BE2C (cell line): ENCODE measurements at regions not wholly inside any gene's neighbourhood (a gene's known extent, or its start where the extent isn't known, plus 50 kb on each side); places are given as distances from the start of the nearest gene placed in this dataset.

ENCODE experiments used
- DNase-seq: peaks from one replicate; pipeline ENCODE4 v3.0.0-alpha.2; 2020
- H3K27me3 ChIP-seq: fragments of 250-450 bp; sonication (Bioruptor Pico); 2 replicates; pipeline ENCODE4 v1.5.1; 2020; ENCODE audit warnings: mild to moderate bottlenecking
- H3K36me3 ChIP-seq: fragments of 250-450 bp; sonication (Bioruptor Pico); 2 replicates; pipeline ENCODE4 v1.5.1; 2020; ENCODE audit warnings: mild to moderate bottlenecking
- H3K4me1 ChIP-seq: fragments of 250-450 bp; sonication (Bioruptor Pico); 2 replicates; pipeline ENCODE4 v1.5.1; 2020
- H3K4me3 ChIP-seq: 2 replicates; pipeline ENCODE4 v1.5.1; 2011; ENCODE audit warnings: low read depth, low read length
- H3K9me3 ChIP-seq: fragments of 250-450 bp; sonication (Bioruptor Pico); 2 replicates; pipeline ENCODE4 v1.5.1; 2020
- TF ChIP-seq, protein P1 (sequence below): IDR thresholded peaks from 2 replicates; pipeline ENCODE4 v1.5.1; 2012; ENCODE audit warnings: mild to moderate bottlenecking, low read depth, low read length

DNA sequence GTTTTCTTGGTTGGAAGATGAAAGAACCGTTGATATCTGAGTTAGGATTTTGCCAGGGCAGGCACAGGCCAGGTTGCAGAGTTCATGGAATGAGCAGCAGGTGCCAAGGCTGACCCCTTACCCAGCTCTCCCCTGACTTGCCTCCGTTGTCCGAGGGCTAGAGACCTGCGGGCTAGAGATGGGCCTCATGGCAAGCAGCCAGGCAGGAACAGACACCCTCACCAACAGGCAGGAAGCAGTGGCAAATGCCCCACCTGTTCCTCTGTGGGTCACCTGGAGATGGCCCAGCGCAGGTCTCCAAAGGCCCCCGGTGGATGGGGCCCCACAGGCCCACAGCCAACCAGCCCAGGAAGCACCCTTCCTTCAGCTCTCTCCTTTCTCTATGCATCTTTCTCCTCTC lies 186.7 kb upstream of the PMEPA1 start:
- no peak for DNase-seq
- Histone ChIP-seq H3K9me3 (no peaks in the 10 kb centered on the region), H3K27me3 (no peaks in the 10 kb centered on the region), H3K36me3 (no peaks in the 10 kb centered on the region), H3K4me3 (no peak overlapping the region), H3K4me1 (no peaks in the 10 kb centered on the region)
- TF ChIP-seq, protein P1, sequence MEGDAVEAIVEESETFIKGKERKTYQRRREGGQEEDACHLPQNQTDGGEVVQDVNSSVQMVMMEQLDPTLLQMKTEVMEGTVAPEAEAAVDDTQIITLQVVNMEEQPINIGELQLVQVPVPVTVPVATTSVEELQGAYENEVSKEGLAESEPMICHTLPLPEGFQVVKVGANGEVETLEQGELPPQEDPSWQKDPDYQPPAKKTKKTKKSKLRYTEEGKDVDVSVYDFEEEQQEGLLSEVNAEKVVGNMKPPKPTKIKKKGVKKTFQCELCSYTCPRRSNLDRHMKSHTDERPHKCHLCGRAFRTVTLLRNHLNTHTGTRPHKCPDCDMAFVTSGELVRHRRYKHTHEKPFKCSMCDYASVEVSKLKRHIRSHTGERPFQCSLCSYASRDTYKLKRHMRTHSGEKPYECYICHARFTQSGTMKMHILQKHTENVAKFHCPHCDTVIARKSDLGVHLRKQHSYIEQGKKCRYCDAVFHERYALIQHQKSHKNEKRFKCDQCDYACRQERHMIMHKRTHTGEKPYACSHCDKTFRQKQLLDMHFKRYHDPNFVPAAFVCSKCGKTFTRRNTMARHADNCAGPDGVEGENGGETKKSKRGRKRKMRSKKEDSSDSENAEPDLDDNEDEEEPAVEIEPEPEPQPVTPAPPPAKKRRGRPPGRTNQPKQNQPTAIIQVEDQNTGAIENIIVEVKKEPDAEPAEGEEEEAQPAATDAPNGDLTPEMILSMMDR: no peak

DNA sequence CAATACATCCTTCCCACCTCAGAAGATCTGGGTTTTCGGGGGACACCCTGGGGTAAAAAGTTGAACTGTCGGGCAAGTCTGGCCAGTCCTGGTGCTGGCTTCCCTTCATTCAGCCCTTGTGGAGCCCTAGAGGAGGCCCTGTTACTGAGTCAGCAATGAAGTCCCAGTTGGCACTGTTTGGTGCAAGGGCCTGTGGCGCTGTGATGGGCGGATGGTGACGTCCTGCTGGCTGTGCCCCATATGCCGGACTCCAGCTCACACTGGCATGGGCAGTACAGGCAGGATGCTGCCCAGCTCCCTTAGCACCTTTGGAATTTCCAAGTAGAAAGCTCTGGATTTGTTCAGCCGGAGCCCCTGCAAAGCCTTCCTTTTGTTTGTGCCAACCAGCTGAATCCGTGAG lies 186.2 kb upstream of the PMEPA1 start:
- Histone ChIP-seq H3K27me3 (no peaks in the 10 kb centered on the region), H3K36me3 (no peaks in the 10 kb centered on the region), H3K4me1 (no peaks in the 10 kb centered on the region; the same call in 1 of the 2 replicates), H3K4me3 (no peak overlapping the region), H3K9me3 (no peaks in the 10 kb centered on the region)
- DNase-seq: no peak
- TF ChIP-seq, protein P1: no peak

GRCh38 chr20:57895161-57895855 lies 185.5 kb upstream of the PMEPA1 start:
- Histone ChIP-seq H3K4me3 (no peak overlapping the region), H3K27me3 (no peaks in the 10 kb centered on the region), H3K4me1 (no peaks in the 10 kb centered on the region; the same call in 1 of the 2 replicates), H3K36me3 (no peaks in the 10 kb centered on the region), H3K9me3 (no peaks in the 10 kb centered on the region)
- TF ChIP-seq, protein P1: no peak
- no peak for DNase-seq

DNA sequence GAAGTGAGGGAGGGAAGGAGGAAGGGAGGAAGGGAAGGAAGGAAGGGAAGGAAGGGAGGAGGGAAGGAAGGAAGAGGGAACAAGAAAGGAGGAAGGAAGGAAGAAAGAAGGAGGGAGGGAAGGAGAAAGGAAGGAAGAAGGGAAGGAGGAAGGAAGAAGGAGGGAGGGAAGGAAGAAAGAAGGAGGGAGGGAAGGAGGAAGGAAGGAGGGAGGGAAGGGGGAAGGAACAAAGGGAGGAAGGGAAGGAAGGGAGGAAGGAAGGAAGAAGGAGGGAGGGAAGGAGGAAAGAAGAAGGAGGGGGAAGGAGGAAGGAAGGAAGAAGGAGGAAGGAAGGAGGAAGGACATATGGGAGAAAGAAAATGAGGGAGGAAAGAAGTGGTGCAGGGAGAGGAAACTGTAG lies 184.7 kb upstream of the PMEPA1 start:
- Histone ChIP-seq H3K4me1 (no peaks in the 10 kb centered on the region; the same call in 1 of the 2 replicates), H3K4me3 (no peak overlapping the region), H3K9me3 (no peaks in the 10 kb centered on the region), H3K36me3 (no peaks in the 10 kb centered on the region), H3K27me3 (no peaks in the 10 kb centered on the region)
- no peak for DNase-seq
- TF ChIP-seq, protein P1: no peak

DNA sequence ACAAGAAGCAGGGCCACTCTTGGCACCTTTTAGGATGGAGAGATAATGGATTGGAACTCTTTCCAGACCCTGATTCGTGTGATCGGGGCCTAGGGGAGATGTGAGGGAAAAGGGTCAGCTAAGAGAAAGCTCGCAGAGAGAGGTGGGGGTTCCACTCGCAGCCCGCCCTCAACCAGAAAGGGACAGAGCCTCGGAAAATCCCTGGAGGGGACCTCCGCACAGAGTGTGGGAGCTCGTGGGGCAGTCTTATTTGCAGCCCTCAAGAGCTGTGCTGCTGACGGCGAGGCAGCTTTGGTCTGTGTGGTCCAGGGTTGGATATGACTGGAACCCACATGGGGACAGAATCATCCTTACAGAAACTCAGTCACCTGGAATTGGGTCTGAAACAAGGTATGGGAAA lies 184.3 kb upstream of the PMEPA1 start:
- no peak for DNase-seq
- H3K36me3 ChIP-seq: no peaks in the 10 kb centered on the region
- TF ChIP-seq, protein P1: no peak
- H3K4me3 ChIP-seq: no peak overlapping the region
- no peaks in the 10 kb centered on the region for H3K9me3 ChIP-seq
- H3K4me1 ChIP-seq: no peaks in the 10 kb centered on the region; the same call in 1 of the 2 replicates
- no peaks in the 10 kb centered on the region for H3K27me3 ChIP-seq

- Histone ChIP-seq H3K27me3 (no peaks in the 10 kb centered on the region), H3K4me3 (no peak overlapping the region), H3K36me3 (no peaks in the 10 kb centered on the region), H3K9me3 (no peaks in the 10 kb centered on the region), H3K4me1 (no peaks in the 10 kb centered on the region; the same call in 1 of the 2 replicates)
- DNase-seq: no peak
- TF ChIP-seq, protein P1: no peak
These were observed 183.7 kb upstream of the PMEPA1 start for GRCh38 chr20:57893366-57893999.
